Right lobe of liver (tissue), 6 donors: ENCODE measurements at regions not wholly inside any gene's neighbourhood (a gene's known extent, or its start where the extent isn't known, plus 50 kb on each side); places are given as distances from the start of the nearest gene placed in this dataset.

Source experiments
- ATAC-seq, 4 donors: fragments of 200-7000 bp; cut with Tn5 transposase; one replicate each; pipeline ENCODE4 v1.9.1; 2020; ENCODE audit warnings: mild to moderate bottlenecking in 4 of 4, moderate library complexity in 4 of 4
- DNase-seq, 3 donors: peaks; one replicate each; pipeline ENCODE4 v3.0.0-alpha.2; 2020
- H3K27ac ChIP-seq, 3 donors: fragments of 200-600 bp; one replicate each; pipeline ENCODE4 v1.8.0; 2022
- H3K27me3 ChIP-seq, 2 donors: fragments of 200-600 bp; one replicate each; pipeline ENCODE4 v1.8.0; 2022
- H3K36me3 ChIP-seq, 4 donors: fragments of 200-600 bp; sonication (generic) in 1 of 4; one replicate each; pipeline versions ENCODE4 v1.5.1 to v1.8.0; 2017 to 2022; ENCODE audit warnings: control low read depth in 1 of 4
- H3K4me1 ChIP-seq, 4 donors: fragments of 200-600 bp; sonication (generic) in 1 of 4; one replicate each; pipeline versions ENCODE4 v1.5.1 to v1.8.0; 2017 to 2022; ENCODE audit warnings: control low read depth in 1 of 4
- H3K4me3 ChIP-seq, 3 donors: fragments of 200-600 bp; one replicate each; pipeline ENCODE4 v1.8.0; 2022
- H3K9me3 ChIP-seq, 4 donors: fragments of 200-600 bp; sonication (generic) in 1 of 4; one replicate each; pipeline versions ENCODE4 v1.5.1 to v1.8.0; 2017 to 2022; ENCODE audit warnings: control low read depth in 1 of 4
- CTCF ChIP-seq, 4 donors: fragments of 200-600 bp in 3 of 4; fragments of 450-650 bp in 1 of 4; IDR thresholded peaks; one replicate each; pipeline versions ENCODE4 v1.5.1 to v1.8.0; 2016 to 2022; ENCODE audit warnings: antibody characterized with exemption in 4 of 4, mild to moderate bottlenecking in 2 of 4
- POLR2A ChIP-seq: fragments of 450-650 bp; IDR thresholded peaks from one replicate; pipeline ENCODE4 v1.6.1; 2017; ENCODE audit warnings: antibody characterized with exemption, mild to moderate bottlenecking
- WGBS: methylation state at CpG from one replicate; pipeline ENCODE4 v1.1.6; 2018; ENCODE audit warnings: low coverage, low lambda C conversion rate; ENCODE audit not compliant: insufficient coverage; ENCODE audit errors: missing lambda C conversion rate; 5-methylcytosine and 5-hydroxymethylcytosine counted together
- intact Hi-C, 2 donors: fragments of 100-400 bp; cut with DNase I; formaldehyde crosslinking; loops; one replicate each; pipeline versions ENCODE4 v1.11.2 to v1.14.1; 2022
- donor health status: DM: no; HTN: yes; CAD: no.
- donor health status: DM: no; HTN: no; CAD: no.
- donor health status: DM: no; HTN: no; CAD: no.
- donor health status: DM: no; HTN: yes; CAD: no.
- donor health status: DM: no; HTN: yes; CAD: no.

DNA sequence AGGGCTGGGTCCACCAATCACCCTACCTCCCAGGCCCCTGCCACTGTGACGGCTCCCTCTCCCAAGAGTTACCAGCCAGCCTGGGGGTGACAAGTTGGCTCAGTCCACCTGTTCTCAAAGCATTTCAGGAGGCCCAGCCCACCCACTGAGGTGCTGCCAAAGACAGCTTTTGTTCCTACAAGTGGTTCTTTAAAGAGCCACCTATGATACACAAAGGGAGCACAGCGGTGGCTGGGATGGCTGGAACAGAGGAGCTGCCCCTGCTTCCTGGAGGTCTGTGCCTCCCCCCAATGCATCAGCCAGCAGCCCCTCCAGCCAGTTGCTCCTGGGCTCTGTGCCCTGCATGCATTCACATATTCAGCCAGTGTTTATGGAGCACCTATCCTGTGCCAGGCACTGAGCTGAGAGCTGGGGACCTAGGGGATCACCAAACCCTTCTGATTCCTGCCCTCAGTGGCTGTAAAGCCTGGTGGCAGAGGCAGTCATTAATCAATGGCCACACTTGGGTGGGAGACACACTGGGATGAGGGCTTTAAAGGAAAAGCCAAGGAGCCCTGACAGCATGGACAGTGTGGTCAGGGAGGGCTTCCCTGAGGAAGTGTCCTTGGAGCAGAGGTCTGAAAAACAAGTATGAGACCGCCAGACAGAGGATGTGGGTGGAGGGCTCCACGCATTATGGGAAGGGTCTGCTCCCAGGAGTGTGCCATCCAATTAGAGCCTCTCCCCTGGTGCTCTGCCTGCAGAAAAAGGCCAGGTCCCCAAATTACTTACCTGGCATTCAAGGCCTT, 107.1 kb upstream of the LINGO1 start:
- WGBS = 19% methylated on average over 3 of the region's 4 CpGs
- no peak overlapping the region for H3K27ac ChIP-seq
- H3K4me3 ChIP-seq = no peak overlapping the region
- H3K4me1 ChIP-seq = no peaks in the 10 kb centered on the region
- intact Hi-C loops = no loop called here
- no peak for TF ChIP-seq POLR2A
- no peaks in the 10 kb centered on the region for H3K36me3 ChIP-seq
- H3K27me3 ChIP-seq = no peaks in the 10 kb centered on the region
- H3K9me3 ChIP-seq = no peaks in the 10 kb centered on the region
- ATAC-seq (no peak), DNase-seq (no peak)

- Histone ChIP-seq H3K4me3 (no peak overlapping the region), H3K27me3 (no peaks in the 10 kb centered on the region), H3K27ac (no peak overlapping the region), H3K9me3 (no peaks in the 10 kb centered on the region), H3K36me3 (no peaks in the 10 kb centered on the region), H3K4me1 (no peaks in the 10 kb centered on the region)
- 57% methylated on average over 6 of the region's 17 CpGs for WGBS
- TF ChIP-seq CTCF (IDR thresholded peaks at IDR 0.05) (no peak), POLR2A (no peak)
- intact Hi-C loops = no loop called here
- ATAC-seq = no peak
- DNase-seq = no peak
Observed at GRCh38 chr15:77738441-77739302, 106.0 kb upstream of the LINGO1 start.

GRCh38 chr15:77738038-77738370, 105.3 kb upstream of the LINGO1 start:
- Histone ChIP-seq H3K36me3 (no peaks in the 10 kb centered on the region), H3K27me3 (no peaks in the 10 kb centered on the region), H3K27ac (no peak overlapping the region), H3K4me1 (no peaks in the 10 kb centered on the region), H3K4me3 (no peak overlapping the region), H3K9me3 (no peaks in the 10 kb centered on the region)
- WGBS = 61% methylated on average over 5 of the region's 5 CpGs
- intact Hi-C loops = no loop called here
- TF ChIP-seq CTCF (IDR thresholded peaks at IDR 0.05) (no peak), POLR2A (no peak)
- DNase-seq = no peak
- ATAC-seq = no peak

DNA sequence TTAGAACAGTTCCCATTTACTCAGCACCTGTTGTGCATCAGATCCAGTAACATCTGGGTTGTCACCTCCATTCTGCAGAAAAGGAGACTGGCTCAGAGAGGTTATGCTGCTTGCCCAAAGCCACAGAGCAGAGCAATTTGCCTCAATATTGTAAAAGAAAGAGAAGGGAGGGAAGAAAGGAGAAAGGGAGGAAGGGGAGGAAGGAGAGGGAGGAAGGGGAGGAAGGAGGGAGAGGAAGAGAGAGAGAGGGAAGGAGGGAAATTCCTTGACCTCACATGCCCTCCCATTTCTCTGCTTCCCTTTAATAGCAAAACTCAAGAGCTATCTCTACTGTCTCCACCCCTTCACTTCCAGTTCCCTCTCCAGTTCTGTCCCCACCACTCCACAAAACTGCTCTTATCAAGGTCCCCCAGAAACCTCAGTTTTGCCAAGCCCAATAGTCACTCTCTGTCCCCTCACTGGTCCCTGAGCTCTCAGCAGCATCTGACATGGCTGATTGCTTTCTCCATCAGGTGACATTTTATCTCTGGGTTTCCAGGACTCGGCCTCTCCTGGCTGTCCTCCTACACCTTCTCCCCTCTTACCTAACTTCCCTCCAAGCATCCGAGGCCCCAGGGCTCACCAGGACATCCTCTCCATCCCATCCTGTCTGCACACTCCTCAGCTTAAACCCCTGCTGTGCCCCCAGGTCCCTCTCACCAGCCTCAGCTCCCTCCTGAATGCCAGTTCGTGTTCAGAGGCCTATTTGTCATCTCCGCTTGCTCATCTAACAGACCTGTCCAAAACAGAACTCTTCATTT, 104.7 kb upstream of the LINGO1 start:
- Histone ChIP-seq H3K4me3 (no peak overlapping the region), H3K27ac (no peak overlapping the region), H3K36me3 (no peaks in the 10 kb centered on the region), H3K4me1 (no peaks in the 10 kb centered on the region), H3K27me3 (no peaks in the 10 kb centered on the region), H3K9me3 (no peaks in the 10 kb centered on the region)
- intact Hi-C loops = no loop called here
- TF ChIP-seq POLR2A (no peak), CTCF (IDR thresholded peaks at IDR 0.05) (no peak)
- no peak for DNase-seq
- 35% methylated on average over 4 of the region's 4 CpGs for WGBS
- no peak for ATAC-seq
